Keratinocyte (primary cell): ENCODE measurements at regions not wholly inside any gene's neighbourhood (a gene's known extent, or its start where the extent isn't known, plus 50 kb on each side); places are given as distances from the start of the nearest gene placed in this dataset.

Experiments
- DNase-seq: peaks from one replicate; pipeline ENCODE4 v3.0.0-alpha.2; 2011; ENCODE audit warnings: low read depth, missing footprints, low spot score
- FAIRE-seq: peaks from 2 replicates; lab custom pipeline; 2011; peaks lifted over from hg19 to GRCh38; lab: Jason Lieb, UNC
- H2AFZ ChIP-seq: 2 replicates; pipeline ENCODE4 v1.6.0; 2012; ENCODE audit warnings: low read length, control low read depth, inconsistent platforms; ENCODE audit not compliant: control insufficient read depth
- H3K27ac ChIP-seq: 2 replicates; pipeline ENCODE4 v1.5.1; 2011; ENCODE audit warnings: low read length; ENCODE audit not compliant: control insufficient read depth, insufficient read depth
- H3K27me3 ChIP-seq: 3 replicates; pipeline ENCODE4 v1.6.0; 2011; ENCODE audit warnings: low read length; ENCODE audit not compliant: control insufficient read depth, insufficient read depth; ENCODE audit errors: extremely low read depth
- H3K36me3 ChIP-seq, 2 experiments: 2 replicates in 1 of 2; 3 replicates in 1 of 2; pipeline ENCODE4 v1.5.1; 2011; ENCODE audit warnings: low read length in 2 of 2, mild to moderate bottlenecking in 1 of 2; ENCODE audit not compliant: control insufficient read depth in 2 of 2, insufficient read depth in 2 of 2; ENCODE audit errors: extremely low read depth in 1 of 2
- H3K4me1 ChIP-seq: 3 replicates; pipeline ENCODE4 v1.5.1; 2011; ENCODE audit warnings: low read length; ENCODE audit not compliant: control insufficient read depth, insufficient read depth; ENCODE audit errors: extremely low read depth
- H3K4me2 ChIP-seq: 3 replicates; pipeline ENCODE4 v1.6.0; 2011; ENCODE audit warnings: low read depth, low read length; ENCODE audit not compliant: control insufficient read depth, insufficient read depth; ENCODE audit errors: extremely low read depth
- H3K4me3 ChIP-seq, 3 experiments: fragments of 200-600 bp in 1 of 3; sonication (generic) in 1 of 3; 2 replicates in 2 of 3; 3 replicates in 1 of 3; pipeline ENCODE4 v1.5.1; 2011 to 2016; ENCODE audit warnings: low read length in 3 of 3, mild to moderate bottlenecking in 3 of 3, control low read depth in 2 of 3, inconsistent platforms in 1 of 3, low read depth in 1 of 3, mixed read lengths in 1 of 3, mixed run types in 1 of 3, moderate library complexity in 1 of 3; ENCODE audit not compliant: control insufficient read depth in 2 of 3, insufficient read depth in 2 of 3; ENCODE audit errors: extremely low read depth in 1 of 3
- H3K79me2 ChIP-seq: 2 replicates; pipeline ENCODE4 v1.6.0; 2012; ENCODE audit warnings: low read length; ENCODE audit not compliant: control insufficient read depth, insufficient read depth
- H3K9ac ChIP-seq: 3 replicates; pipeline ENCODE4 v1.6.0; 2011; ENCODE audit warnings: low read length; ENCODE audit not compliant: control insufficient read depth, insufficient read depth; ENCODE audit errors: extremely low read depth
- H3K9me1 ChIP-seq: 3 replicates; pipeline ENCODE4 v1.6.0; 2011; ENCODE audit warnings: low read length; ENCODE audit not compliant: control insufficient read depth, insufficient read depth; ENCODE audit errors: extremely low read depth
- H3K9me3 ChIP-seq: 2 replicates; pipeline ENCODE4 v1.5.1; 2012; ENCODE audit warnings: low read depth, low read length; ENCODE audit not compliant: control insufficient read depth
- H4K20me1 ChIP-seq: 3 replicates; pipeline ENCODE4 v1.6.0; 2011; ENCODE audit warnings: low read length; ENCODE audit not compliant: control insufficient read depth, insufficient read depth; ENCODE audit errors: extremely low read depth
- CTCF ChIP-seq, 3 experiments: IDR thresholded peaks in 1 of 3; conservative IDR thresholded peaks in 1 of 3; optimal IDR thresholded peaks in 1 of 3; 2 replicates in 2 of 3; 3 replicates in 1 of 3; pipeline versions ENCODE3 to v1.5.1; 2011; ENCODE audit warnings: low read length in 3 of 3, mild to moderate bottlenecking in 3 of 3, moderate library complexity in 2 of 3, control low read depth in 1 of 3, inconsistent platforms in 1 of 3; ENCODE audit not compliant: insufficient read depth in 2 of 3; ENCODE audit errors: extremely low read depth in 1 of 3
- EZH2 ChIP-seq: IDR thresholded peaks from one replicate; pipeline ENCODE4 v1.6.1; 2012; ENCODE audit warnings: inconsistent platforms, mild to moderate bottlenecking, low read length, moderate library complexity
- dilution Hi-C: fragments of 300-500 bp; cut with MboI; formaldehyde crosslinking; loops from one replicate; pipeline ENCODE4 v1.7.0; 2020; ENCODE audit warnings: low sequenced_read_pairs; ENCODE audit not compliant: extremely low pct_ligation_motif_present

GRCh38 chr9:91004484-91004883 lies 202.9 kb downstream of the SYK start:
- TF ChIP-seq EZH2 (no peak), CTCF (optimal IDR thresholded peaks at IDR 0.05 in 1 of 3, IDR thresholded peaks at IDR 0.05 in 1 of 3, conservative IDR thresholded peaks at IDR 0.05 in 1 of 3; ENCODE audit: extremely low read depth in 1 of 3, insufficient read depth in 2 of 3, low read length in 3 of 3) (peak in 2 of 3 experiments; percentile 8 to 20)
- Histone ChIP-seq H3K36me3 (no peaks in the 10 kb centered on the region), H3K4me3 (no peak overlapping the region), H3K27me3 (no peaks in the 10 kb centered on the region), H3K4me1 (peaks cover 14% of the 10 kb centered on the region), H3K4me2 (no peak overlapping the region), H3K9me1 (no peaks in the 10 kb centered on the region), H2AFZ (no peak overlapping the region), H3K9me3 (no peaks in the 10 kb centered on the region), H3K79me2 (no peaks in the 10 kb centered on the region), H3K9ac (no peak overlapping the region), H4K20me1 (no peaks in the 10 kb centered on the region), H3K27ac (no peak overlapping the region)
- DNase-seq (no peak), FAIRE-seq (no peak)
- dilution Hi-C loops, result no loop called here

- no peak for DNase-seq
- TF ChIP-seq CTCF (optimal IDR thresholded peaks at IDR 0.05 in 1 of 3, IDR thresholded peaks at IDR 0.05 in 1 of 3, conservative IDR thresholded peaks at IDR 0.05 in 1 of 3; ENCODE audit: extremely low read depth in 1 of 3, insufficient read depth in 2 of 3, low read length in 3 of 3) (no peak), EZH2 (no peak)
- no peak overlapping the region for H3K4me3 ChIP-seq
- no peak overlapping the region for H2AFZ ChIP-seq
- no peak overlapping the region for H3K4me2 ChIP-seq
- no peaks in the 10 kb centered on the region for H3K36me3 ChIP-seq
- dilution Hi-C loops, result no loop called here
- H3K27me3 ChIP-seq, result no peaks in the 10 kb centered on the region
- H3K79me2 ChIP-seq, result no peaks in the 10 kb centered on the region
- no peak overlapping the region for H3K9ac ChIP-seq
- H3K4me1 ChIP-seq, result peaks cover 9% of the 10 kb centered on the region
- H3K9me1 ChIP-seq, result no peaks in the 10 kb centered on the region
- H3K9me3 ChIP-seq, result no peaks in the 10 kb centered on the region
- H3K27ac ChIP-seq, result no peak overlapping the region
- H4K20me1 ChIP-seq, result no peaks in the 10 kb centered on the region
- FAIRE-seq, result no peak
These were observed 203.4 kb downstream of the SYK start for GRCh38 chr9:91004992-91005391.
